Mammary epithelial cell (primary cell): ENCODE measurements at regions not wholly inside any gene's neighbourhood (a gene's known extent, or its start where the extent isn't known, plus 50 kb on each side); places are given as distances from the start of the nearest gene placed in this dataset.

Experiments
- CTCF ChIP-seq, 2 donors: IDR thresholded peaks in 1 of 2; conservative IDR thresholded peaks in 1 of 2; 2 replicates each; pipeline ENCODE4 v1.5.1; 2011 to 2012; ENCODE audit warnings: inconsistent platforms in 2 of 2, low read length in 2 of 2, mild to moderate bottlenecking in 2 of 2, control low read depth in 1 of 2, low read depth in 1 of 2; ENCODE audit not compliant: insufficient read depth in 1 of 2; ENCODE audit errors: extremely low read depth in 1 of 2
- EZH2 ChIP-seq: IDR thresholded peaks from 2 replicates; pipeline ENCODE4 v1.6.1; 2012; ENCODE audit warnings: low read length, inconsistent platforms, borderline replicate concordance

GRCh38 chr10:61567729-61568128 lies 95.0 kb upstream of the CABCOCO1 start:
- TF ChIP-seq CTCF (conservative IDR thresholded peaks at IDR 0.05 in 1 of 2, IDR thresholded peaks at IDR 0.05 in 1 of 2; ENCODE audit: extremely low read depth in 1 of 2, insufficient read depth in 1 of 2, low read depth in 1 of 2, low read length in 2 of 2) (no peak), EZH2 (no peak)
